ENCODE measurements at regions not wholly inside any gene's neighbourhood (a gene's known extent, or its start where the extent isn't known, plus 50 kb on each side); places are given as distances from the start of the nearest gene placed in this dataset.
"Not testable (repeated sequence)": the region's sequence is repeated elsewhere in the genome, so short reads cannot be mapped to it uniquely, and the experiment has no call there.

- Mint-ChIP-seq H3K4me1 (ENCODE audit: low read depth) (no peaks in the 10 kb centered on the region), H3K27ac (no peak overlapping the region), H3K27me3 (ENCODE audit: low read depth) (no peaks in the 10 kb centered on the region), H3K9me3 (no peaks in the 10 kb centered on the region), H3K4me3 (no peak overlapping the region), H3K36me3 (ENCODE audit: low read depth) (no peaks in the 10 kb centered on the region)
These were observed 103.0 kb upstream of the ELAC2 start for GRCh38 chr17:13120864-13121263.

- no peaks in the 10 kb centered on the region for H3K4me1 Mint-ChIP-seq (ENCODE audit: low read depth)
These were observed 100.5 kb upstream of the ELAC2 start for GRCh38 chr17:13118311-13118710.

DNA sequence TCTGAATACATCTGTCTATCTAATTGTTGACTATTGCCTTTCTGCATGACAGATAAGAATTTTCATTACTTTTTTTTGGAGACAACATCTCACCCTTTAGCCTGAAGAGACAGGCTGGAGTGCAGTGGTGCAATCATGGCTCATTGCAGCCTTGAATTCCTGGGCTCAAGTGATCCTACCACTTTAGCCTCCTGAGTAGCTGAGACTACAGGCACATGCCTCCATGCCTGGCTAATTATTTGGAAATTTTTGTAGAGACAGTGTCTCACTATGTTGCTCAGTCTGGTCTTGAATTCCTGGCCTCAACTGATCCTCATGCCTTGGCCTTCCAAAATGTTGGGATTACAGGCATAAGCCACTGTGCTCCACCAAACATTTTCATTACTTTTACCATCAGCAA lies 99.8 kb upstream of the ELAC2 start:
- Mint-ChIP-seq H3K36me3 (ENCODE audit: low read depth) (no peaks in the 10 kb centered on the region), H3K27ac (no peak overlapping the region), H3K4me3 (no peak overlapping the region), H3K4me1 (ENCODE audit: low read depth) (no peaks in the 10 kb centered on the region), H3K9me3 (no peaks in the 10 kb centered on the region), H3K27me3 (ENCODE audit: low read depth) (no peaks in the 10 kb centered on the region)

More at GRCh38 chr17:13118311-13118710, 100.5 kb upstream of the ELAC2 start:
- Mint-ChIP-seq H3K4me3 (no peak overlapping the region), H3K9me3 (no peaks in the 10 kb centered on the region), H3K36me3 (ENCODE audit: low read depth) (no peaks in the 10 kb centered on the region), H3K27ac (no peak overlapping the region), H3K27me3 (ENCODE audit: low read depth) (no peaks in the 10 kb centered on the region)

DNA sequence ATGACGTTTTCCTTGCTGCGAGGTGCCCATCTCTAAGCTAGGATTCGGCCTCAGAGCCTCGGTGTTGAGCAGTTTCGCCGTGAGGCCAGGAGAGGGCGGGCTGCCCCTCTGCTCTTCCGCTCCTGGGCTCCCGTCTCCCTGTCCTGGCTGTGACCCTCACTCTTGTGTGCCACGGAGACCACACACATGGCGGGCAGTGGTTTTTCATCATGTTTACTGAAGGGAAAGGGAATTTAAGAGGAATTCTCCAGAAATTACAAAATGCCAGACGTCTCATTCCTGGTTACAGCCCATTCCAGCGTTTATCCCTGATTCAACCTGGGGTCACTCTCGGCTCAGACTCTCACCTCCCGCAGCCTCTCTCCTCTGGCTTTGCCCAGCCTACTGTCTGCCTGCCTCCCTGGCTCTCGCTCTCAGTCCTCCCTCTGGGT lies 96.8 kb upstream of the ELAC2 start:
- H3K9me3 Mint-ChIP-seq = no peaks in the 10 kb centered on the region
- H3K4me1 Mint-ChIP-seq (ENCODE audit: low read depth) = no peaks in the 10 kb centered on the region
- H3K4me3 Mint-ChIP-seq = no peak overlapping the region
- no peak overlapping the region for H3K27ac Mint-ChIP-seq
- H3K36me3 Mint-ChIP-seq (ENCODE audit: low read depth) = no peaks in the 10 kb centered on the region
- H3K27me3 Mint-ChIP-seq (ENCODE audit: low read depth) = no peaks in the 10 kb centered on the region

GRCh38 chr17:13113821-13114525 lies 96.1 kb upstream of the ELAC2 start:
- no peaks in the 10 kb centered on the region for H3K9me3 Mint-ChIP-seq
- H3K27ac Mint-ChIP-seq = no peak overlapping the region
- H3K36me3 Mint-ChIP-seq (ENCODE audit: low read depth) = no peaks in the 10 kb centered on the region
- no peaks in the 10 kb centered on the region for H3K4me1 Mint-ChIP-seq (ENCODE audit: low read depth)
- no peaks in the 10 kb centered on the region for H3K27me3 Mint-ChIP-seq (ENCODE audit: low read depth)
- H3K4me3 Mint-ChIP-seq = no peak overlapping the region

DNA sequence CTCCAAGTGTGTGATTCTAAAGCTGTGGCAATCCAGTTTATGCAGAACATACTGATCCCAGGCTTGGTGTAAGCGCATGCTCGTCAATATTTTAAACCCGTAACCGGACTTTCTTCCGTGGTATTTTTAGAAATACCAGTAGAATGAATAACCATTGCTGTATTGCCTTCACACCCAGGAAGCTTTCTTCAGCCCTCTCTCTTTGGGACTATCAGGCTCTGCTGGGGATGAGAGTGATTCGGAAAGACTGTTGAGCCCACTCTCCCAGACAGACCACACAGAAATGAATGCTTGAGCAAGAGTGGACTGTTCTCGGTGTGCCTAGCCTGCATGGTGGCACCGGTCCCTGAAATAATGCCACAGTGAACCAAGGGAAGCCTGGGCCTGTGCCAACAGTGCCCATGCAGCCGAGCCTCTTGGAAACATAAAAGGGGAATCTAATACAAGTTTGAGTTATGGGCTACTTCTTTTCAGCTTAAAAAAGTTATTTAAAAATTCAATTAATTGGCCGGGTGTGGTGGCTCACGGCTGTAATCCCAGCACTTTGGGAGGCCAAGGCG lies 89.9 kb upstream of the ELAC2 start:
- H3K4me3 Mint-ChIP-seq = no peak overlapping the region
- no peaks in the 10 kb centered on the region for H3K36me3 Mint-ChIP-seq (ENCODE audit: low read depth)
- no peak overlapping the region for H3K27ac Mint-ChIP-seq
- no peaks in the 10 kb centered on the region for H3K27me3 Mint-ChIP-seq (ENCODE audit: low read depth)
- peaks cover 4% of the 10 kb centered on the region for H3K9me3 Mint-ChIP-seq
- H3K4me1 Mint-ChIP-seq (ENCODE audit: low read depth) = no peaks in the 10 kb centered on the region

GRCh38 chr17:13106171-13106570 lies 88.3 kb upstream of the ELAC2 start:
- no peaks in the 10 kb centered on the region for H3K4me1 Mint-ChIP-seq (ENCODE audit: low read depth)
- H3K27me3 Mint-ChIP-seq (ENCODE audit: low read depth) = no peaks in the 10 kb centered on the region
- H3K4me3 Mint-ChIP-seq = no peak overlapping the region
- no peak overlapping the region for H3K27ac Mint-ChIP-seq
- H3K36me3 Mint-ChIP-seq (ENCODE audit: low read depth) = no peaks in the 10 kb centered on the region
- peaks cover 8% of the 10 kb centered on the region for H3K9me3 Mint-ChIP-seq

- H3K27ac Mint-ChIP-seq = no peak overlapping the region
- H3K36me3 Mint-ChIP-seq (ENCODE audit: low read depth) = no peaks in the 10 kb centered on the region
- no peaks in the 10 kb centered on the region for H3K4me1 Mint-ChIP-seq (ENCODE audit: low read depth)
- no peak overlapping the region for H3K4me3 Mint-ChIP-seq
- H3K9me3 Mint-ChIP-seq = peaks cover 9% of the 10 kb centered on the region
- no peaks in the 10 kb centered on the region for H3K27me3 Mint-ChIP-seq (ENCODE audit: low read depth)
These were observed 86.7 kb upstream of the ELAC2 start for GRCh38 chr17:13104576-13104975.

DNA sequence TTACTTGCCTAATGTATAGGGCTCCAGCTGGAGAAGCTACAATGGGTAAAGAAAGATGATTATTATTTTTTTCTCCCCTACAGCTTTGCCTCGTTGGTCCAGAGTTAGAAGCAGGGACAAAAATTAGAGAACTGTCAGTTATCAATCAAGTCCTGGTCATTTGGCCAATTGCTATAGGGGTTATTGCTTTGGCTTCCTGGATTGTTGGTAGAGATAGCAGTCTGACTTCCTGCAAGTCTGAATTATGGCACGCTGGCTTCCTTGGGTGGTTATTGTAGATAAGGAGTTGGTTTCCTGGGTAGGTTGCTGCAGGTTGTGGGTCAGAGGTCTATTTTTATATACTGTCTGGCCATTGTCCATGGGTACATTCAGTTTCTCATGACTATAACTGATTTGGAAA lies 84.7 kb upstream of the ELAC2 start:
- no peaks in the 10 kb centered on the region for H3K27me3 Mint-ChIP-seq (ENCODE audit: low read depth)
- H3K4me3 Mint-ChIP-seq = no peak overlapping the region
- H3K36me3 Mint-ChIP-seq (ENCODE audit: low read depth) = no peaks in the 10 kb centered on the region
- H3K9me3 Mint-ChIP-seq = peaks cover 9% of the 10 kb centered on the region
- H3K27ac Mint-ChIP-seq = no peak overlapping the region
- no peaks in the 10 kb centered on the region for H3K4me1 Mint-ChIP-seq (ENCODE audit: low read depth)

DNA sequence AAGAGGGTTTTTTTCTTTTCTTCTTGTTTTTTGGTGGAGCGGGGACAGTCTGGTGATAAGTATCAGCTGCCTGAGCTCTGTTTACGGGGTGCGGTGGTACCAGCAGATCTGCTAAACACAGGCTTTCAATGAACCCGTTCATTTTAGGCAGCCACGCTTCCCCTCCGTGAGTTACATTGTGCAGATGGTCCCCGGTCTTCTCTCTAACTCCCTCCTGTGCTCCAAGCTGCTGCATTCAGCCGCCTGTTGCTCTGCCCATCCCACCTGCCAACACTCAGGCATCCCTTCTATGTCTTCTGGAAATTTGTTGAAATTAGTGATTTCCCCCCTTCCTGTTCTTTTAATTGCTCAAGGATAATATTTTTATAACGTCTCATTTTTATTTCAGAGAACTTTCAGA lies 82.1 kb upstream of the ELAC2 start:
- H3K27ac Mint-ChIP-seq = no peak overlapping the region
- peaks cover 8% of the 10 kb centered on the region for H3K9me3 Mint-ChIP-seq
- H3K36me3 Mint-ChIP-seq (ENCODE audit: low read depth) = no peaks in the 10 kb centered on the region
- H3K4me3 Mint-ChIP-seq = no peak overlapping the region
- no peaks in the 10 kb centered on the region for H3K27me3 Mint-ChIP-seq (ENCODE audit: low read depth)
- H3K4me1 Mint-ChIP-seq (ENCODE audit: low read depth) = no peaks in the 10 kb centered on the region

GRCh38 chr17:13099089-13099735 lies 81.4 kb upstream of the ELAC2 start:
- Mint-ChIP-seq H3K36me3 (ENCODE audit: low read depth) (no peaks in the 10 kb centered on the region), H3K4me1 (ENCODE audit: low read depth) (no peaks in the 10 kb centered on the region), H3K4me3 (no peak overlapping the region), H3K27ac (no peak overlapping the region), H3K27me3 (ENCODE audit: low read depth) (no peaks in the 10 kb centered on the region), H3K9me3 (peaks cover 8% of the 10 kb centered on the region)

GRCh38 chr17:13096291-13096690 lies 78.5 kb upstream of the ELAC2 start:
- H3K9me3 Mint-ChIP-seq = peaks cover 5% of the 10 kb centered on the region
- H3K36me3 Mint-ChIP-seq (ENCODE audit: low read depth) = no peaks in the 10 kb centered on the region
- no peaks in the 10 kb centered on the region for H3K4me1 Mint-ChIP-seq (ENCODE audit: low read depth)
- no peak overlapping the region for H3K27ac Mint-ChIP-seq
- H3K27me3 Mint-ChIP-seq (ENCODE audit: low read depth) = no peaks in the 10 kb centered on the region
- H3K4me3 Mint-ChIP-seq = no peak overlapping the region

DNA sequence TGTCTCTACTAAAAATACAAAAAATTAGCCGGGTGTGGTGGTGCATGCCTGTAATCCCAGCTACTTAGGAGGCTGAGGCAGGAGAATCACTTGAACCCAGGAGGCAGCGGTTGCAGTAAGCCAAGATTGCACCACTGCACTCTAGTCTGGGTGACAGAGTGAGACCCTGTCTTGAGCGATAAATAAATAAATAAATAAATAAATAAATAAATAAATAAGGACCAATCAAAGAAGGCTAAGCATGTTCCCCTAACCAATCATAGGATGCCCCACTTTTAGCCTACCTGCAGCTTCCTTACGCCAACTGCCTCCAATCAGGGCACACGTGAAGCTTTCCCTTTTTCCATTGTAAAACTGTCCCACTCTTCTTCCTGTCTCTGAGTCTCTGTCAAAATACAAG lies 74.2 kb upstream of the ELAC2 start:
- not testable (repeated sequence) for H3K36me3 Mint-ChIP-seq (ENCODE audit: low read depth); H3K9me3 Mint-ChIP-seq; H3K4me1 Mint-ChIP-seq (ENCODE audit: low read depth); H3K4me3 Mint-ChIP-seq; H3K27me3 Mint-ChIP-seq (ENCODE audit: low read depth); H3K27ac Mint-ChIP-seq

- Mint-ChIP-seq H3K9me3 (no peaks in the 10 kb centered on the region), H3K27ac (no peak overlapping the region), H3K4me3 (no peak overlapping the region), H3K27me3 (ENCODE audit: low read depth) (no peaks in the 10 kb centered on the region), H3K36me3 (ENCODE audit: low read depth) (no peaks in the 10 kb centered on the region), H3K4me1 (ENCODE audit: low read depth) (peaks cover 4% of the 10 kb centered on the region)
These were observed 70.8 kb upstream of the ELAC2 start for GRCh38 chr17:13088666-13089065.

DNA sequence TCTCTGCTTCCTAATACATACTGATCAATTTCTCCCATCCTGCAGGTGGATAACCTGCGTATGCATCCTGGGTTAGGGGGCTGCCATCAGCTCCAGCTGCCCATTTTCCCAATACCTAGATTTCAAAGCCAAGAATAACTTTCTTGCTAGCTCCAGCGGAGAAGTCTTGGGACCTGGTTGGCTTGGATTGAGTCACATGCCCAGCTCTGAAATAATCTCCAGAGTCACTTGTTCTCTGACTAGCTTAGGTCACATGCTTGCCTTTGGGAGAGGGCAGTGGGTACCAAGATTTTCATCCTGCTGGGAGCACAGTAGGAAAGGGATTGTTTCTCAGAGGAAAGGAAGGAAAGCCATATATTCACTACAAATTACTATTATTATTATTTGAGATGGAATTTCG lies 70.0 kb upstream of the ELAC2 start:
- H3K4me1 Mint-ChIP-seq (ENCODE audit: low read depth) = peaks cover 4% of the 10 kb centered on the region
- H3K36me3 Mint-ChIP-seq (ENCODE audit: low read depth) = no peaks in the 10 kb centered on the region
- H3K27ac Mint-ChIP-seq = no peak overlapping the region
- H3K9me3 Mint-ChIP-seq = no peaks in the 10 kb centered on the region
- H3K27me3 Mint-ChIP-seq (ENCODE audit: low read depth) = no peaks in the 10 kb centered on the region
- no peak overlapping the region for H3K4me3 Mint-ChIP-seq
